Activated CD8-positive, alpha-beta T cell treated with anti-CD3 and anti-CD28 coated beads, Interleukin-2, amount 10 ng/mL, durations not matched to agents 7 days and 5 days (primary cell): ENCODE measurements at regions not wholly inside any gene's neighbourhood (a gene's known extent, or its start where the extent isn't known, plus 50 kb on each side); places are given as distances from the start of the nearest gene placed in this dataset.

ENCODE experiments used
- ATAC-seq: fragments of 150-1000 bp; cut with Tn5 transposase; one replicate; pipeline ENCODE4 v1.10.0; 2021; ENCODE audit warnings: moderate library complexity
- CTCF ChIA-PET: fragments of 350-600 bp; sonication (Branson Sonifier 250); formaldehyde crosslinking; loops from one replicate; lab custom pipeline; 2021; ENCODE audit warnings: antibody characterized with exemption; lab: Charles Lee
- POLR2A ChIA-PET: fragments of 350-600 bp; sonication (Branson Sonifier 250); formaldehyde crosslinking; loops from one replicate; lab custom pipeline; 2021; ENCODE audit warnings: antibody characterized with exemption; lab: Charles Lee
- DNase-seq: peaks from one replicate; pipeline ENCODE4 v3.0.0-alpha.2; 2020
- H3K27ac Mint-ChIP-seq: one replicate; pipeline ENCODE4 v1.8.0; 2021; ENCODE audit warnings: mild to moderate bottlenecking, mixed read lengths
- H3K27me3 Mint-ChIP-seq: one replicate; pipeline ENCODE4 v1.8.0; 2021; ENCODE audit warnings: low read depth, mixed read lengths
- H3K36me3 Mint-ChIP-seq: one replicate; pipeline ENCODE4 v1.8.0; 2021; ENCODE audit warnings: low read depth, mixed read lengths
- H3K4me1 Mint-ChIP-seq: one replicate; pipeline ENCODE4 v1.8.0; 2021; ENCODE audit warnings: low read depth, mixed read lengths
- H3K4me3 Mint-ChIP-seq: one replicate; pipeline ENCODE4 v1.8.0; 2021; ENCODE audit warnings: mild to moderate bottlenecking, mixed read lengths
- H3K9me3 Mint-ChIP-seq: one replicate; pipeline ENCODE4 v1.8.0; 2022; ENCODE audit warnings: mixed read lengths; ENCODE audit not compliant: insufficient read depth

DNA sequence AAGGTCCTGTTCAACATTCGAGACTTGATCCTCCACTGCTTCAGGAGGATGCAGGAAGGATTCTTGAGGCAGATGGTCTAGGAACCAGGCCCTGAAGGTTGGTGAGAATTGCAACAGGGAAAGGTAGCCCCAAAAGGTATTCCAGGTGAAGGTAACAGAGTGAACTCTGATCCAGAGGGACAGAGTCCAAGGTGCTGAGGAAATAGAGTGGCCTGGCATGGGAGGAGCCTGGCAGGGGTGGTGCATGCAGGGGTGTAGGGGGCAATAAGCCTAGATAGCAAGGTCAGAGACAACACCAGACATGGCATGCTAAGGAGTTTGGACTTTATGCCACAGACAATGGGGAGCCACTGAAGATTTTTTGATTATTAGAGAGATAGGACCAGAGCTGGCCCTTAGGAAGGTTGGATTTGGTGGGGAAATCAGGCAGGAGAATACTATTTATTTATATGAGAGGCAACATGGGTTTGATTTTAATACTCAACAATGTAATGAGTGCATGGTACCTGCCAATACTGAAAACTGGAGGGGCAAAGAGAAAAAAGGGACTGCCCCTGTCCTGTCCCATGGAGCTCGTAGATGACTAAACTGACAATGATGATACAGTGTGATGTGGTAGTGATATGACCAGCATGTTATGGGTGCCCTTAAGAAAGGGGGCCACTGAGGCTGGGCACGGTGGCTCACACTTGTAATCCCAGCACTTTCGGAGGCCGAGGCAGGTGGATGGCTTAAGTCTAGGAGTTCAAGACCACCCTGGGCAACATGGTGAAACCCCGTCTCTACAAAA lies 50.5 kb upstream of the TMED10 start:
- POLR2A ChIA-PET, result no interaction called here
- H3K27ac Mint-ChIP-seq, result no peak overlapping the region
- no peaks in the 10 kb centered on the region for H3K36me3 Mint-ChIP-seq
- DNase-seq, result no peak
- no peaks in the 10 kb centered on the region for H3K9me3 Mint-ChIP-seq
- CTCF ChIA-PET, result no interaction called here
- H3K27me3 Mint-ChIP-seq, result peaks cover 9% of the 10 kb centered on the region
- no peak for ATAC-seq
- H3K4me3 Mint-ChIP-seq, result no peak overlapping the region
- peaks cover 56% of the 10 kb centered on the region for H3K4me1 Mint-ChIP-seq
